GM12878 (cell line): ENCODE measurements at regions not wholly inside any gene's neighbourhood (a gene's known extent, or its start where the extent isn't known, plus 50 kb on each side); places are given as distances from the start of the nearest gene placed in this dataset.

Experiments
- ATAC-seq: fragments of 200-7000 bp; cut with Tn5 transposase; 3 replicates; pipeline ENCODE4 v1.9.1; 2020; ENCODE audit warnings: mild to moderate bottlenecking, moderate library complexity
- BruUV-seq: library from RNA; stranded (reverse); fragments of 400-500 nt; replicated peaks from 2 replicates; lab custom pipeline; 2021; lab: Mats Ljungman, UMichigan
- CTCF ChIA-PET: fragments of 300-600 bp; sonication (Branson Sonifier 250); formaldehyde crosslinking; extraction: SDS; loops from one replicate; lab custom pipeline; 2021; ENCODE audit warnings: inconsistent platforms; lab: Yijun Ruan, JAX
- POLR2A ChIA-PET: fragments of 350-600 bp; formaldehyde crosslinking; extraction: SDS; loops from one replicate; lab custom pipeline; 2021; ENCODE audit warnings: inconsistent platforms; lab: Charles Lee
- RAD21 ChIA-PET: fragments of 300-600 bp; sonication (Branson Sonifier 250); formaldehyde crosslinking; loops from one replicate; lab custom pipeline; 2023; ENCODE audit warnings: antibody characterized with exemption; ENCODE audit not compliant: unreplicated experiment; lab: Charles Lee
- SMC1A ChIA-PET: fragments of 300-600 bp; sonication (Branson Sonifier 250); formaldehyde crosslinking; loops from one replicate; lab custom pipeline; 2023; ENCODE audit not compliant: unreplicated experiment, uncharacterized antibody; lab: Charles Lee
- DNase-seq: peaks from one replicate; pipeline ENCODE4 v3.0.0-alpha.2; 2011; ENCODE audit warnings: low read depth, low spot score
- FAIRE-seq: peaks from 3 replicates; lab custom pipeline; 2011; peaks lifted over from hg19 to GRCh38; lab: Jason Lieb, UNC
- H2AFZ ChIP-seq: 2 replicates; pipeline ENCODE4 v1.6.0; 2011; ENCODE audit warnings: low read depth, low read length, control low read depth; ENCODE audit not compliant: control insufficient read depth
- H3K27ac ChIP-seq: 2 replicates; pipeline ENCODE4 v1.5.1; 2011; ENCODE audit warnings: control low read depth; ENCODE audit not compliant: control insufficient read depth, insufficient read depth
- H3K27me3 ChIP-seq, 2 experiments: replicated peaks in 1 of 2; 2 replicates each; pipeline versions ENCODE4 v1.6.0 to v1.6.1; 2011; ENCODE audit warnings: low read length in 1 of 2; ENCODE audit not compliant: control insufficient read depth in 2 of 2, insufficient read depth in 2 of 2
- H3K36me3 ChIP-seq, 2 experiments: 2 replicates each; pipeline ENCODE4 v1.5.1; 2011; ENCODE audit warnings: low read length in 1 of 2; ENCODE audit not compliant: control insufficient read depth in 2 of 2, insufficient read depth in 2 of 2
- H3K4me1 ChIP-seq: 2 replicates; pipeline ENCODE4 v1.6.1; 2011; ENCODE audit warnings: mild to moderate bottlenecking, low read length, moderate library complexity, mixed read lengths; ENCODE audit not compliant: control insufficient read depth, insufficient read depth
- H3K4me2 ChIP-seq: 2 replicates; pipeline ENCODE4 v1.6.0; 2011; ENCODE audit warnings: control low read depth; ENCODE audit not compliant: control insufficient read depth, insufficient read depth
- H3K4me3 ChIP-seq: fragments of 200-600 bp; sonication (generic); 2 replicates; pipeline ENCODE4 v1.5.1; 2016
- H3K79me2 ChIP-seq: 2 replicates; pipeline ENCODE4 v1.6.0; 2011; ENCODE audit warnings: low read length; ENCODE audit not compliant: control insufficient read depth, insufficient read depth
- H3K9ac ChIP-seq: 2 replicates; pipeline ENCODE4 v1.8.0; 2011; ENCODE audit warnings: low read length, control low read depth, mixed read lengths; ENCODE audit not compliant: control insufficient read depth, insufficient read depth
- H3K9me3 ChIP-seq: replicated peaks from 3 replicates; pipeline ENCODE4 v1.5.1; 2011; ENCODE audit warnings: mild to moderate bottlenecking, low read length; ENCODE audit not compliant: control insufficient read depth, insufficient read depth
- H4K20me1 ChIP-seq: 2 replicates; pipeline ENCODE4 v1.6.0; 2011; ENCODE audit not compliant: control insufficient read depth, insufficient read depth
- ATF3 ChIP-seq: IDR thresholded peaks from 2 replicates; pipeline ENCODE4 v1.6.1; 2011; ENCODE audit warnings: low read depth, mild to moderate bottlenecking, low read length, moderate library complexity, borderline replicate concordance; ENCODE audit errors: extremely low read depth
- CBFB ChIP-seq: IDR thresholded peaks from 2 replicates; pipeline ENCODE4 v1.6.1; 2016; ENCODE audit warnings: antibody characterized with exemption, low read depth
- FOS ChIP-seq: IDR thresholded peaks from 3 replicates; pipeline ENCODE4 v1.6.1; 2011; ENCODE audit warnings: borderline replicate concordance; ENCODE audit not compliant: insufficient read length; ENCODE audit errors: extremely low read depth
- IKZF2 ChIP-seq, 2 experiments: fragments of 450-650 bp; IDR thresholded peaks; 2 replicates each; pipeline ENCODE4 v1.6.1; 2017; ENCODE audit warnings: mild to moderate bottlenecking in 2 of 2, moderate library complexity in 2 of 2
- KDM1A ChIP-seq: fragments of 200-600 bp; sonication (generic); IDR thresholded peaks from 2 replicates; pipeline ENCODE4 v1.6.1; 2016; ENCODE audit warnings: borderline replicate concordance
- NFYA ChIP-seq: IDR thresholded peaks from 2 replicates; pipeline ENCODE4 v1.6.1; 2011; ENCODE audit warnings: low read depth, mild to moderate bottlenecking, low read length, improper control_type of control experiment, borderline replicate concordance
- NRF1 ChIP-seq: conservative IDR thresholded peaks from 2 replicates; pipeline ENCODE4 v1.6.1; 2011; ENCODE audit warnings: mild to moderate bottlenecking, low read depth, low read length, improper control_type of control experiment
- PKNOX1 ChIP-seq: fragments of 450-650 bp; IDR thresholded peaks from 2 replicates; pipeline ENCODE4 v1.6.1; 2016; ENCODE audit warnings: mild to moderate bottlenecking
- SMARCA5 ChIP-seq: fragments of 450-650 bp; IDR thresholded peaks from 2 replicates; pipeline ENCODE4 v1.6.1; 2017; ENCODE audit warnings: mild to moderate bottlenecking
- SRF ChIP-seq, 2 experiments: IDR thresholded peaks; 2 replicates each; pipeline ENCODE4 v1.6.1; 2011; ENCODE audit warnings: low read depth in 2 of 2, low read length in 2 of 2, mild to moderate bottlenecking in 1 of 2, moderate library complexity in 1 of 2
- USF1 ChIP-seq: IDR thresholded peaks from 2 replicates; pipeline ENCODE4 v1.6.1; 2011; ENCODE audit warnings: borderline replicate concordance, low read depth, mild to moderate bottlenecking, moderate library complexity, mixed read lengths, low read length; ENCODE audit not compliant: insufficient read depth; ENCODE audit errors: extremely low read length
- ZNF217 ChIP-seq: fragments of 450-650 bp; IDR thresholded peaks from 2 replicates; pipeline ENCODE4 v1.6.1; 2017; ENCODE audit warnings: antibody characterized with exemption, mild to moderate bottlenecking
- ZNF274 ChIP-seq: IDR thresholded peaks from one replicate; pipeline ENCODE4 v1.8.0; 2011; ENCODE audit not compliant: insufficient read length, insufficient read depth
- WGBS: methylation state at CpG from one replicate; pipeline ENCODE4 v1.1.6; 2016; ENCODE audit warnings: low lambda C conversion rate; ENCODE audit not compliant: insufficient replicate concordance, insufficient coverage; ENCODE audit errors: missing lambda C conversion rate; 5-methylcytosine and 5-hydroxymethylcytosine counted together
- in situ Hi-C: fragments of 300-500 bp; cut with MboI; formaldehyde crosslinking; loops from 9 replicates; pipeline ENCODE4 v1.14.3; 2018; ENCODE audit warnings: mixed read lengths
- intact Hi-C: fragments of 100-400 bp; cut with micrococcal nuclease; formaldehyde crosslinking; loops from one replicate; pipeline ENCODE4 v1.14.2; 2022; ENCODE audit not compliant: unreplicated experiment
- TF ChIP-seq, protein P1 (sequence below): IDR thresholded peaks from 2 replicates; pipeline ENCODE4 v1.6.1; 2012; ENCODE audit warnings: low read depth, low read length, improper control_type of control experiment
- TF ChIP-seq, protein P2 (sequence below): fragments of 150-350 bp; IDR thresholded peaks from 2 replicates; pipeline ENCODE4 v1.6.1; 2016; ENCODE audit warnings: low read depth, low read length

DNA sequence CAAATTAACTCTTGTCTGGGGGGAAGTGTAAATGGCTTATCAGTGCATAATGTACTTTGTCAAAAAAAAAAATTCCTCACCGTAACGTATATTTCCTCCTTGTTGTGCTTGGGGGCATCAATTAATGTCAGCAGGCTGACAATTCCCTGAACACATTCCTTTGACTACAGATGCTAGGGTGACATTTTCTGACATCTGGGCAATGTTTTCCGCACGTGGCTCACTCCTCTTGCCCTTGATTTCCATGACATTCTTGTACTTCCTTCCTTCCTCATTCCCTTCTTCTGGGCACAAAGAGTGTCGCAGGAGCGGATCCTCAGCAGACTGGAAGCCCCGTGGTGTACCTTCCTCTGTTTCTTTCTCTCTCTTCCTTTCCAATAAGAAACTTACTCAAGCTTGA lies 173.7 kb downstream of the SP3 start (continued):
- TF ChIP-seq, protein P1, sequence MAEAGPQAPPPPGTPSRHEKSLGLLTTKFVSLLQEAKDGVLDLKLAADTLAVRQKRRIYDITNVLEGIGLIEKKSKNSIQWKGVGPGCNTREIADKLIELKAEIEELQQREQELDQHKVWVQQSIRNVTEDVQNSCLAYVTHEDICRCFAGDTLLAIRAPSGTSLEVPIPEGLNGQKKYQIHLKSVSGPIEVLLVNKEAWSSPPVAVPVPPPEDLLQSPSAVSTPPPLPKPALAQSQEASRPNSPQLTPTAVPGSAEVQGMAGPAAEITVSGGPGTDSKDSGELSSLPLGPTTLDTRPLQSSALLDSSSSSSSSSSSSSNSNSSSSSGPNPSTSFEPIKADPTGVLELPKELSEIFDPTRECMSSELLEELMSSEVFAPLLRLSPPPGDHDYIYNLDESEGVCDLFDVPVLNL = no peak
- TF ChIP-seq ZNF274 (no peak), IKZF2 (IDR thresholded peaks at IDR 0.05) (no peak)

- no peak overlapping the region for H3K4me2 ChIP-seq
- WGBS = 54% methylated on average over 7 of the region's 7 CpGs
- no peaks in the 10 kb centered on the region for H3K4me1 ChIP-seq
- no peaks in the 10 kb centered on the region for H3K79me2 ChIP-seq
- peaks cover 0 to 2% of the 10 kb centered on the region in 2 experiments; a peak in 1 of 4 replicates for H3K27me3 ChIP-seq
- FAIRE-seq = no peak
- RAD21 ChIA-PET = no interaction called here
- POLR2A ChIA-PET = no interaction called here
- H2AFZ ChIP-seq = no peak overlapping the region
- no peaks in the 10 kb centered on the region for H4K20me1 ChIP-seq
- H3K4me3 ChIP-seq = no peak overlapping the region
- no peaks in the 10 kb centered on the region for H3K36me3 ChIP-seq
- H3K27ac ChIP-seq = no peak overlapping the region
- no peak for ATAC-seq
- DNase-seq = no peak
- SMC1A ChIA-PET = no interaction called here
- no peak overlapping the region for H3K9ac ChIP-seq
- CTCF ChIA-PET = no interaction called here
- H3K9me3 ChIP-seq = no peaks in the 10 kb centered on the region
- BruUV-seq = no TSS peak
- in situ Hi-C loops (no loop called here), intact Hi-C loops (no loop called here)
- no peak for TF ChIP-seq SRF (IDR thresholded peaks at IDR 0.05; ENCODE audit: low read depth in 2 of 2, low read length in 2 of 2)
- TF ChIP-seq SMARCA5 = no peak
- TF ChIP-seq NRF1 = no peak
- TF ChIP-seq NFYA = no peak
- no peak for TF ChIP-seq CBFB
- TF ChIP-seq KDM1A = no peak
- TF ChIP-seq ATF3 = no peak
- TF ChIP-seq USF1 = no peak
- TF ChIP-seq FOS = no peak
- TF ChIP-seq ZNF217 = no peak
- no peak for TF ChIP-seq PKNOX1
- TF ChIP-seq, protein P2, sequence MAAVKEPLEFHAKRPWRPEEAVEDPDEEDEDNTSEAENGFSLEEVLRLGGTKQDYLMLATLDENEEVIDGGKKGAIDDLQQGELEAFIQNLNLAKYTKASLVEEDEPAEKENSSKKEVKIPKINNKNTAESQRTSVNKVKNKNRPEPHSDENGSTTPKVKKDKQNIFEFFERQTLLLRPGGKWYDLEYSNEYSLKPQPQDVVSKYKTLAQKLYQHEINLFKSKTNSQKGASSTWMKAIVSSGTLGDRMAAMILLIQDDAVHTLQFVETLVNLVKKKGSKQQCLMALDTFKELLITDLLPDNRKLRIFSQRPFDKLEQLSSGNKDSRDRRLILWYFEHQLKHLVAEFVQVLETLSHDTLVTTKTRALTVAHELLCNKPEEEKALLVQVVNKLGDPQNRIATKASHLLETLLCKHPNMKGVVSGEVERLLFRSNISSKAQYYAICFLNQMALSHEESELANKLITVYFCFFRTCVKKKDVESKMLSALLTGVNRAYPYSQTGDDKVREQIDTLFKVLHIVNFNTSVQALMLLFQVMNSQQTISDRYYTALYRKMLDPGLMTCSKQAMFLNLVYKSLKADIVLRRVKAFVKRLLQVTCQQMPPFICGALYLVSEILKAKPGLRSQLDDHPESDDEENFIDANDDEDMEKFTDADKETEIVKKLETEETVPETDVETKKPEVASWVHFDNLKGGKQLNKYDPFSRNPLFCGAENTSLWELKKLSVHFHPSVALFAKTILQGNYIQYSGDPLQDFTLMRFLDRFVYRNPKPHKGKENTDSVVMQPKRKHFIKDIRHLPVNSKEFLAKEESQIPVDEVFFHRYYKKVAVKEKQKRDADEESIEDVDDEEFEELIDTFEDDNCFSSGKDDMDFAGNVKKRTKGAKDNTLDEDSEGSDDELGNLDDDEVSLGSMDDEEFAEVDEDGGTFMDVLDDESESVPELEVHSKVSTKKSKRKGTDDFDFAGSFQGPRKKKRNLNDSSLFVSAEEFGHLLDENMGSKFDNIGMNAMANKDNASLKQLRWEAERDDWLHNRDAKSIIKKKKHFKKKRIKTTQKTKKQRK = no peak
Observed at GRCh38 chr2:173792166-173792565, 173.0 kb downstream of the SP3 start.
